Anterior cingulate cortex (tissue), 58 donors: ENCODE measurements at regions not wholly inside any gene's neighbourhood (a gene's known extent, or its start where the extent isn't known, plus 50 kb on each side); places are given as distances from the start of the nearest gene placed in this dataset.
A peak's percentile ranks its signal among the peaks of the same experiment; 100 is the strongest.
"Not testable (repeated sequence)": the region's sequence is repeated elsewhere in the genome, so short reads cannot be mapped to it uniquely, and the experiment has no call there.

Source experiments
- DNase-seq, 58 donors: peaks; one replicate each; lab custom pipeline; 2025; lab: John Stamatoyannopoulos, UW

DNA sequence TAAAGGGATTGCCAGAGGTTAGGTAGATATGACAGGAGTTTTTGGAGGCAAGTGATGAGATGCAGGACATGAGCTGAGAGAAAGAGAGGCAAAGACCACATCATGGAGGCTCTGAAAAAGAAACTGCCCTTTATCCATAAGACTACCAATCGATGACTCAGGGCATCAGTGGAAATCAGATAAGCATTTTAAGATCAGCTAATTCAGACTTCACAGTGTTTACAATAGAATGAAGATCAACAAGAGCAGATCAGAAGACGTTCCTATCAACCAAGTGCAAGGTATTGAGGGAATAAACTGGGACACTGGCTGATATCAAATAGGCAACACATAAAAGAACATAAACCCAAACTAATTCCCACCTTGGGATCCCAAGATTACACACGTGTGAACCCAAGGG lies 227.2 kb downstream of the SLCO4C1 start:
- no peak for DNase-seq

DNA sequence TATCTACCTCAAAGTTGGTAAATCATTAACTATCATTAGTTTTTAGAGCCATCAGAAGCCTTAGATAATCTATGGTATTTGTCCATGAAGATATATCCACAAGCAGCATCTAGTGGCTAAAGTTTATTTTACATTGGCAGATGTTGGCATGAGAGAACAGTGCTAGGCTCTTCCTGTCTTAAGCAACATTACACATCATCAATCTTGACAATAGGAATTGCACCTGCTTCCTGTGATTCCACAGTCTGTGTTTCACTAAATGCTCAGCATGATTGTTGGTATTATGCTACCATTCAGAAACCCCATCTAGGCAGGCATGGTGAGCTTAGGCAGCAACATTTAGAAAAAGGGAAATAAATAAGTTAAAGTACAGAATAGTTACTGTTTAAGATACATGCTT lies 246.6 kb downstream of the SLCO4C1 start:
- no peak for DNase-seq

DNA sequence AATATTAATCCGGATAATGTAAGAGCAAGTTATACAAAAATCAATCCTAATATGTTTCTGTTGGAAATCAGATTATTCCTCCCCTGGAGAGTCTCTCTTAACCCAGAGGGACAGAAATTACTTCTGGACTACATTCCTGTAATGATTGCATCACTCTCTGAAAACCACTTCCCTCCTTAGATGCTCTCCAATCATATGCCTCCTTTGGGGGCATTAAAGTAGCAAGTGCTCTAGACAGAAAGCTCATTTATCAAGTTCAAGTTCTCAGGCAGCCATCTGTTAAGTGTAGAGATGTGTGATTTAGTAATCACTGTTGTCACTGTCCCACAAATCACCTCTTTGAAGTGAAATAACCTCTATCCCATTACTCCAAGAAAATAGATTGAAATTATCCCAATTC lies 247.1 kb downstream of the SLCO4C1 start:
- DNase-seq: no peak

DNA sequence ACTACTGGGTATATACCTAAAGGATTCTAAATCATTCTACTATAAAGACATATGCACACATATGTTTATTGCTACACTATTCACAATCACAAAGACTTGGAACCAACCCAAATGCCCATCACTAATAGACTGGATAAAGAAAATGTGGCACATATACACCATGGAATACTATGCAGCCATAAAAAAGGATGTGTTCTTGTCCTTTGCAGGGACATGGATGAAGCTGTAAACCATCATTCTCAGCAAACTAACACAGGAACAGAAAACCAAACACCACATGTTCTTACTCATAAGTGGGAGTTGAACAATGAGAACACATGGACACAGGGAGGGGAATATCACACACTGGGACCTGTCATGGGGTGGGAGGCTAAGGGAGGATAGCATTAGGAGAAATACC lies 249.0 kb downstream of the SLCO4C1 start:
- DNase-seq: not testable (repeated sequence)

DNA sequence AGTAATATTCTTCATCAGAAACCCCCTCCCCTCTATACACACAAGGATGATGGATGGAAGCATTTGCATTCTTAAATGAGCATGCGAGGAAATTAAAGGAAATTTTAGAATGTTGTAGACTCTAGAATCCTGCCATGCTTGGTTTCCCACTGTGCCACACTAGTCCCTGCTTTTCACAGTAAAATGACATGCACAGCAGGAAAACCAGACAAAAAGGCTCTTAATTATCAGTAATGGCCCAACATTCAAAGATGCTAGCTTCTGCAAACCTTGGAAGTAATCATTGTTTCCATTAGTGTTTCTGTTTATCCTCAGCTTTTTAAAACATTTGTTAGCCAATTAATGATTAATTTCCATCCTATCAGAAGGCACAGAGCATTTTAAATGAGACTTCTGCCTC lies 255.8 kb downstream of the SLCO4C1 start:
- DNase-seq: no peak

DNA sequence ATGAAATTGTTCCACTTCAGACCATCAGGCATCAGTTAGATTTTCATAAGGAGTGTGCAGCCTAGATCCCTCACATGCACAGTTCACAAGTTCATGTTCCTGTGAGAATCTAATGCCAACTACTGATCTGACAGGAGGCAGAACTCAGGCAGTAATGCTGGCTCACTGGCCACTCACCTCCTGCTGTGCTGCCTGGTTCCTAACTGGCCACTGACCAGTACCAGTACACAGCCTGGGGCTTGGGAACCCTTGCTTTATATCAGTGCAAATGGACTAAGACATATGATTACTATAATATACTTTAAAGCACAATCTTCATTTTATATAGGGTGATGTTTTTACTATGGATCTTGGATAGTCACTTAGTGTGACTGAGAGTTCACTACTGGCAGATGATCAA lies 259.2 kb downstream of the SLCO4C1 start:
- no peak for DNase-seq

DNA sequence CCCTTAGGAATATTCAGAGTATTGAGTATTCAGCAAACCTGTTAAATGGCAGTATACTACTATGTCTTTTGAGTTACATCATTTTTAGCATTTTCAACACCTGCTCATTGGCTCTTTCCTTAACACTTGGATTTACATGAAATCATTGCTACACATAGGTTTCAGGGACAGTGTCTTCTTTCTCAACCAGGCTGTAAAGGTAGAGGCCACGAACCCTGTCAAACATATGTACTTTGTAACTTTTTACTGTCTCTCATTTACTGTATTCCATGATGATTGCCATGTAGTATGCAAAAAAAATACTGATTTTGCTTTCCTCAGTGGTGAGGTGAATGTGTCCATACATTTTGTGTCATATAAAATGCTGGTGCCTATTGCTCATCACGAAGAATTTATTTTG lies 264.4 kb downstream of the SLCO4C1 start:
- DNase-seq: no peak

DNA sequence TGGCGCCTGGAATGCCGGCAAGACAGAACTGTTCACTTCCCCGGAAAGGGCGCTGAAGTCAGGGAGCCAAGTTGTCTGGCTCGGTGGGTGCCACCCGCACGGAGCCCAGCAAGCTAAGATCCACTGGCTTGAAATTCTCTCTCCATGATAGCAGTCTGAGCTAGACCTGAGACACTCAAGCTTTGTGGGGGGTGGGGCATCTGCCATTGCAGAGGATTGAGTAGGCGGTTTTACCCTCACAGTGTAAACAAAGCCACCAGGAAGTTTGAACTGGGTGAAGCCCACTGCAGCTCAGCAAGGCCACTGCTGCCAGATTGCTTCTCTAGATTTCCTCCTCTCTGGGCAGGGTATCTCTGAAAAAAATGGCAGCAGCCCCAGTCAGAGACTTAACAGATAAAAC lies 277.4 kb downstream of the SLCO4C1 start:
- DNase-seq: no peak

DNA sequence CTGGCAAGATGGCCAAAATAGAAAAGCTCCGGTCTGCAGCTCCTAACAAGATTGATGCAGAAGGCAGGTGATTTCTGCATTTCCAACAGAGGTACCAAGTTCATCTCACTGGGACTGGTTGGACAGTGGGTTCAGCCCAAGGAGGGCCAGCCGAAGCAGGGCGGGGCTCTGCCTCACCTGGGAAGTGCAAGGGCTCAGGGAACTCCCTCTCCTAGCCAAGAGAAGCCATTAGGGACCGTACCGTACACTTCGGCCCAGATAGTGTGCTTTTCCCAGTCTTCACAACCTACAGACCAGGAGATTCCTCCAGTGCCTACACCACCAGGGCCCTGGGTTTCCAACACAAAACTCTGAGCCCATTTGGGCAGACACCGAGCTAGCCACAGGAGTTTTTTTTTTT lies 277.8 kb downstream of the SLCO4C1 start:
- DNase-seq: no peak

DNA sequence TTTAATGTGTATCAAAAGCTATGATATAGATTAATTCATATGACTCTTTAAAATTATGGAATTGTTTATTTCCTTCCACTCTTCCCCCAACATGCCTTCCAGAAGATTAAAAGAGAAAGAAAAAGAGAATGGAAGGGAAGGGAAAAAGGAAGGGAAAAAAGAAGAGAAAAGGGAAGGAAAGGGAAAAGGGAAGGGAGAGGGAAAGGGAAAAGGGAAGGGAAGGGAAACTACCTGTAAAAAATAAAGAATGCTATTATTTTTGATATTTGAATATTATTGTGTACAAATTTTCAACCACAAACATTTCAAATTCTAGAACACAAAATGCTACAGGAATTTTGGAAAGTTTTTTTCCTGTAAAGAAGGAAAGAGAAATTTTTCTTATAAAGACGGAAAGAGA lies 281.7 kb downstream of the SLCO4C1 start:
- DNase-seq: no peak

DNA sequence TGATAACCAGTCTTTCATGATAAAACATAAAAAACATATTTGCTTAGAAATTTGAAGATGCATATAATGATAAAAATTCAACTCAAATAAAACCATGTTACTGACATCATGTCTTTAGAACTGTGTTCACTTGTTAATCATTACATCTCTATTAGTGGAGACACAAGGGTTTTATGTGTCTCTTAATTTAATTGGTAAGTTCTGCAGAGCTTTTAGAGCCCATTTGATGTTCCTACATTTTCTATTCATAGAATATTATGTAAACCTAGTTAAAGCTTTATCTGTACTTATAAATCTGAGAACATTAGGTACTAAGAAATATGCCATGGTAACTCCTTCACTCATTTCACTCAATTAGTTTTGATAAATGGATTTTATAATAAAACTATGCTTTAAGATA lies 285.4 kb downstream of the SLCO4C1 start:
- DNase-seq: no peak

DNA sequence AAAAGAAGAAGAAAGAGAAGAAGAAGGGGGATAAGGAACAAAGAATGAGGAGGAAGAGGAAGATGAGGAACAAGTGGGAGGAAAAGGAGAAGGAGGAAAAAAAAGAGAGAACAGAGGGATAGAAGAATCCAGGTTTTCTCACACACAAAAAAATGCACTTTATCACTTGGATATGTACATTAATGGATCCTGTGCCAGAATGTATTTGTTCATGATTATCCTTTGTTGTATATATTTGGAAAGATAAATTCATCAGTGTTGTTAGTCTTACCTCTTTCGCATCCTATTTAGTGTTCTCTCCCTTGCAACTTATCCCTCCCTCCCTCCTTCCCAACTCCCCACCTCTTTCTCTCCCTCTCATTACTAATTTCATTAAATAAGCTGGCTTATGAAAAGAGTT lies 298.8 kb downstream of the SLCO4C1 start:
- no peak for DNase-seq

DNA sequence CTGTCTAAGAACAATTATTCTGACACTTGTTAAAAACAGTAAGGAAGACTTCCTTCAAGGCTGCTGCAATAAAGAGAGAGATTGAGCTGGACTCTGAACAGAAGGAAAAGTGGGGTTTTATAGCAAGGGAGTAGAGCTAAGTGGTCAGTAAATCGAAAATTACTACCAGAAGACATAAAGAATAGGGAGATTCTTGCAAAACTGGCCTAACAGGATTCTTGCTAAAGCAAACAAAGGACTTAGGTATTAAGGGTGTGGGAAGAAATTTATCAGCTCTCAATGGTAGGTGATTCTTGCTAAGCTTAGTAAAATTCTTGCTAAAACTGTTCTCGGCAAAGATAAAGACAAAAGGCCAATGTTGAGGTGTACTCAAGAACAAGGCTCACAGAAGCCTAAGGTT lies 300.5 kb downstream of the SLCO4C1 start:
- no peak for DNase-seq

DNA sequence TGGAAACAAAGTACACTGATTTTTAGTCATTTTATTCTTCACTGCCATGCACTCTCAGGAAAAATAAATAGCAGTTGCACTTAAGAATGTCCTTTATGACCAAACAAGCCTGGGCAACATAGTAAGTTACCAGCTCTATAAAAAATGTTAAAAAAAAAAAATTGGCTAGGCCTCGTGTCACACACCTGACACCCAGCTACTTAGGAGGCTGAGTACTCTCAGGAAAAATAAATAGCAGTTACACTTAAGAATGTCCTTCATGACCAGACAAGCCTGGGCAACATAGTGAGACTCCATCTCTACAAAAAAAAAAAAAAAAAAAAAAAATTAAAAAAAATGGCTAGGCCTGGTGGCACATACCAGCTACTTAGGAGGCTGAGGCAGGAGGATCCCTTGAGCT lies 304.6 kb downstream of the SLCO4C1 start:
- DNase-seq: no peak

DNA sequence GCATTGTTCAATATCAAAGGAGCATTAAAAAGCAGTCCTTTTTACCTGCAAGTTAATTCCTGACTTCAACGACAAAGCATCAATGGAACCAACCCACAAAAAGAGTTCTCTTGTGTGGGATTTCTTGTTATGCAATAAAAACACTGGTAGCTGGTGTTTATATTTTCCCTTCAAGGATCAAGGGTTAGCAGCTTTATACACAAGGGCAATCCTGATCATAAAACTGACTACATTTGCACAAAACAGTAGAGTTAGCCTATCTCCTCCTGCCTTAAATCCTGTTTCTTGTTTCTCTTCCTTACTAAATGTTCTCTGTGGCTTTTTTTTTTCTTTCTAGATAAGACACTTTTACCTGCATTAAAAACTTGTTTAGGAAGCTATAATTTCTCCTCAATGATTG lies 306.4 kb downstream of the SLCO4C1 start:
- DNase-seq: no peak

DNA sequence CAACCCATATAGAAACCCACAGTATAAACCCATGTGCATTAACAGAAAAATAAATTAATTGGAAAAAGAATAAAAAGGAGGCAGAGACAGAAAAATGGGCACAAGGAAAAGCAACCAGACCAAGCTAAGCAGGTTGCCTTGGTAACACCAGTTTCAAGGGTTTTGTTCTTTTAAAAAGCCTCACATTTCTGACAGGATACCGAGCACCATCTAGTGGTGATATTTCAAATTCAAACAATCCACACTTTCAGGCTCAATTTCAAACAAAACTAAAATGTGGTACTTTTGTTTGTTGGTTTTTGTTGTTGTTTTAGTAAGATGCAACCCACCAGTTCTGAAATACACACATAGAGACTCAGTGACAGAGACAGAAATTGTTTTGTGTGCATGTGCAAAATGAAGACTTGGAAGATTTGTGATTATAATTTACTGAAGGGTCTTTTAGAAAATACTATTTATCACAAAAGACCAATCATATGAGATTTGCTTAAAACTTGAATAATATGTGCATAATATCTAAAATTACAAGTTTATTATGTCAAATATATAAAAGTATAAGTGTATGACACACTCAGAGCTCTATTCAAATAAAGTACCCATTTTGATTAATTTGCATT lies 318.2 kb downstream of the SLCO4C1 start:
- peak in 2 of 58 donors; percentile 16 to 35 for DNase-seq

DNA sequence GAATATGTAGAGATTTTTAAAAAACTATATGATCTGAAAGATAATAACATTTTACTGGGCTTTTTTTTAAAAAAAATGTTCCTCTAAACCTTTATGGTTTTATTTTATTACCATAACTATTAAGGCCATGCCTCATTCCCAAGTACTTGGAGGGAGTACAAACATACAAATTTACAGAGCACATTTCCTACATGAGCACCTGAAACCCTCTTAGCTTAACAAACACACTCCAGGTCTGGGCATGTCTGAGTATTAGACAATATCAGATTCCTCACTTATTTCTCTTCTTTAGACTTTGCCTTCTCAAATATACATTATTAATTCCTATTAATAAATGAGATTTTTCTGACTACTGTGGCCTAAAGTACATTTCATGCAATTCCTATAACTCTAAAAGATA lies 319.2 kb downstream of the SLCO4C1 start:
- DNase-seq: no peak

DNA sequence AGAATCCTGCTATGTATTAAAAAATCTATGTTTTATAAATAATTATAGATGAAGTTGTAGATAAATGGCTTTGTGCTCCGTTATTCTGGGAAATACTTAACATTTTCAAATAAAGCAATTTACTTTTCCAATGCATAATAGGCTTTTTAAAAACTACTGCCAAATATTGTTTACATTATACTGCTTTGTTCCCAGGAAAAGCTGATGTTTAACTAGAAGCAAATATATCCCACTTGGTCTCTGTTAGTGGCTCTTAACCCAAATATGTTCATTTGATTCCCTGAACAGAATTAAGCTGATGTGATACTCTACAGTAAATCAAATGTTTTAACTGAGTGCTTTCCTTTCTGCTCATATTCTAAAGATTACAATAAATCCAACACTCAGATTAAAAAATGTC lies 326.3 kb downstream of the SLCO4C1 start:
- DNase-seq: no peak

DNA sequence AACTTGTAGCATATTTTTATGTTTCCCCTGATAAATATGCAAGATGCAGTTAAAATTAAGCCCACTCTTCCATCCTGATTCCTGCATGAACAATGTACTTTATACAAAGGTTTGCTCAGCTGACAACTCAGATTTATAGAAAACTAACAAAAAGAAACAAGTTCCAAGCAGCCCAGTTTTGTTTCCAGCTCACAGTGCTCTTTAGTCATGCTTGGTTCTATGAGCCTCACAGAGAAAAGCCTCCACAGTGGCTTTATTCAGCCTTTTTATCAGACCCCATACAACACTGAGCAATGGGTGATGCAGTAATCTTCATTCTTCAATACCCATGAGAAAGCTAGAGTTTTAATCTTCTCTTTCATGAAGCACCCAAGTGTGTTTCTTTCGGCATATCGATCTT lies 329.6 kb downstream of the SLCO4C1 start:
- no peak for DNase-seq

DNA sequence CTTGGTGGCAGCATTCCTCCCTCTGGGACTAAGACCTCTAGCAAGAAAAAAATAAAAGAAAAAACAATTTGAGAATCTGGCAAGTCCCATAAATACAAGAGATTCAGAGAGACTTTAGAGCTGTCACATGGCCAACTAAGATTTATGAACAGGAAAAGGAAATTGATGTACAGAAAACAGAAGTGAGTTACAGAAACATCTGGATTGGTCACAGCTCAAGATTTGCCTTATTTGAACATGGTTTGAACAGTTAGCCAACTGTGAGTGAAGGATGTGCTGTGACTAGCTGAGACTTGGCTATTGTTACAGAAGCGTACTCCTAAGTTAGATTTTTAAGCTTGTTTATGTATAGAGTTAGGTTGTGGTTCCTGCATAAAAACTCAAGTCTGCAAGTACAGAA lies 340.2 kb downstream of the SLCO4C1 start:
- DNase-seq: no peak

DNA sequence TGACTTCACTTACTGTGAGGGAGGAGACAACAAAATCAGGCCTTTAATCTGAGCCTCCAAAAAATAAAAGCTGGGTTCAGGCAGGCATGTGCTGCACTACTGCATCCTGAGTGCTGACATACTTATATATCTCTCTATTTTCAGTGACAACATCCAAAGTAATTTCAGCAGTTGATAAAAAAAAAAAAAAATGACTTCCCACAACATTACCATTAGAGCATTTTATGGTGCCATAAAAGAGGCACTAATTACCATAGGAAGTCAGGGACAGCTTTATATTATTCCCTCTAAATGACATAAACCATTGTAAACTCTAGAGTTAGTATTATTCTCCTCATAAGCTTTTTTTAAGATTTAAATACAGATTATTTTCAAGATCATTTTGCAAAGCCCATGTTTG lies 346.1 kb downstream of the SLCO4C1 start:
- DNase-seq: no peak

DNA sequence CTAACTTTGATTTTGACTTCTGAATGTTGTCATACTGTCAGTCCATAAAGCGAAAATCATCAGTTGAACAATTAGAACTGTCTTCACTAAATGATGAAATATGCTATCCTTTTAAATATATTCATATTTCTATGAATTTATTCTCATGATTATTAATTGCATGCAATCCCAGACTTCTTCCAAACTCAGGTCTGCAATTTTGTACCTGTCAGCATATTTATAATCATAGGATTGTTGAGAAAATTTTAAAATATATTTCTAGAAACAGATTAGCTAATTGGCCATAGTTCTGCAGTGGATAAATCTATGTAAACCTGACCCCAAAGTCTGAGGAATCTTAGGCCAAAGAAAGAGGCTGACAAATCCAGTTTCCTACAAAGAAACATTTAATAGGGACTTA lies 347.5 kb downstream of the SLCO4C1 start:
- no peak for DNase-seq

DNA sequence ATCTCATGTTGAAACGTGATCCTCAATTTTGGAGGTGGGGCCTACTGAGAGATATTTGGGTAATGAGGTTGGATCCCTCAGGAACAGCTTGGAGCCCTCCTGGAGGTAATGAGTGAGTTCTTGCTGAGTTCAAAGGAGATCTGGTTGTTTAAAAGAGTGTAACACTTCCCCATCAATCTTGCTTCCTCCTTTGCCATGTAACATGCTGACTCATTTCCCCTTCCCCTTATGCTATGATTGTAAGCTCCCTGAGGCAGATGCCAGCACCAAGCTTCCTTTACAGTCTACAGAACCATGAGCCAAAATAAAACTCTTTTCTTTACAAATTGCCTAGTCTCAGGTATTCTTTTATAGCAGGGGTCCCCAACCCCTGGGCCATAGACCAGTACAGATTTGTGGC lies 352.3 kb downstream of the SLCO4C1 start:
- no peak for DNase-seq
